ENCODE measurements at regions not wholly inside any gene's neighbourhood (a gene's known extent, or its start where the extent isn't known, plus 50 kb on each side); places are given as distances from the start of the nearest gene placed in this dataset.

GRCh38 chr15:36263666-36264065 lies 315.8 kb upstream of the CDIN1 start:
- TF ChIP-seq CTCF (IDR thresholded peaks at IDR 0.05; ENCODE audit: low read depth, low read length, missing control alignments): no peak
- no peak for DNase-seq (ENCODE audit: low read depth)
- no peak overlapping the region for H3K4me3 ChIP-seq (ENCODE audit: low read depth, low read length)

GRCh38 chr15:36265422-36265821 lies 314.0 kb upstream of the CDIN1 start:
- no peak for TF ChIP-seq CTCF (IDR thresholded peaks at IDR 0.05; ENCODE audit: low read depth, low read length, missing control alignments)
- DNase-seq (ENCODE audit: low read depth): no peak

GRCh38 chr15:36271048-36271447 lies 308.4 kb upstream of the CDIN1 start:
- no peak overlapping the region for H3K4me3 ChIP-seq (ENCODE audit: low read depth, low read length)

More at GRCh38 chr15:36265422-36265821, 314.0 kb upstream of the CDIN1 start:
- no peak overlapping the region for H3K4me3 ChIP-seq (ENCODE audit: low read depth, low read length)

GRCh38 chr15:36275656-36276055 lies 303.8 kb upstream of the CDIN1 start:
- no peak for DNase-seq (ENCODE audit: low read depth)
- no peak overlapping the region for H3K4me3 ChIP-seq (ENCODE audit: low read depth, low read length)
- TF ChIP-seq CTCF (IDR thresholded peaks at IDR 0.05; ENCODE audit: low read depth, low read length, missing control alignments): no peak

More at GRCh38 chr15:36271048-36271447, 308.4 kb upstream of the CDIN1 start:
- TF ChIP-seq CTCF (IDR thresholded peaks at IDR 0.05; ENCODE audit: low read depth, low read length, missing control alignments): no peak
- DNase-seq (ENCODE audit: low read depth): no peak

GRCh38 chr15:36278219-36278618 lies 301.2 kb upstream of the CDIN1 start:
- no peak for TF ChIP-seq CTCF (IDR thresholded peaks at IDR 0.05; ENCODE audit: low read depth, low read length, missing control alignments)
- H3K4me3 ChIP-seq (ENCODE audit: low read depth, low read length): no peak overlapping the region
- DNase-seq (ENCODE audit: low read depth): no peak

GRCh38 chr15:36282821-36283220 lies 296.6 kb upstream of the CDIN1 start:
- no peak for DNase-seq (ENCODE audit: low read depth)
- TF ChIP-seq CTCF (IDR thresholded peaks at IDR 0.05; ENCODE audit: low read depth, low read length, missing control alignments): no peak
- no peak overlapping the region for H3K4me3 ChIP-seq (ENCODE audit: low read depth, low read length)

- no peak for TF ChIP-seq CTCF (IDR thresholded peaks at IDR 0.05; ENCODE audit: low read depth, low read length, missing control alignments)
- no peak for DNase-seq (ENCODE audit: low read depth)
- no peak overlapping the region for H3K4me3 ChIP-seq (ENCODE audit: low read depth, low read length)
Observed at GRCh38 chr15:36284911-36285310, 294.5 kb upstream of the CDIN1 start.
